Brain microvascular endothelial cell (primary cell): ENCODE measurements at regions not wholly inside any gene's neighbourhood (a gene's known extent, or its start where the extent isn't known, plus 50 kb on each side); places are given as distances from the start of the nearest gene placed in this dataset.

Source experiments
- DNase-seq: peaks from one replicate; pipeline ENCODE4 v3.0.0-alpha.2; 2020
- H3K27ac ChIP-seq: fragments of 250-450 bp; sonication (Bioruptor Pico); 2 replicates; pipeline ENCODE4 v1.5.1; 2020; ENCODE audit warnings: mild to moderate bottlenecking, moderate library complexity
- H3K27me3 ChIP-seq: fragments of 250-450 bp; sonication (Bioruptor Pico); replicated peaks from 2 replicates; pipeline ENCODE4 v1.5.1; 2020; ENCODE audit warnings: mild to moderate bottlenecking
- H3K36me3 ChIP-seq: fragments of 250-450 bp; sonication (Bioruptor Pico); replicated peaks from 2 replicates; pipeline ENCODE4 v1.5.1; 2020; ENCODE audit warnings: mild to moderate bottlenecking
- H3K4me3 ChIP-seq: 2 replicates; pipeline ENCODE4 v1.5.1; 2011; ENCODE audit warnings: low read depth, mild to moderate bottlenecking, control low read depth, low read length, moderate library complexity
- CTCF ChIP-seq: IDR thresholded peaks from 2 replicates; pipeline ENCODE4 v1.5.1; 2011; ENCODE audit warnings: low read depth, mild to moderate bottlenecking, moderate library complexity, low read length, control low read depth, inconsistent platforms; ENCODE audit errors: missing control alignments
- in situ Hi-C: cut with HindIII; loops from 2 replicates; pipeline ENCODE4 v1.10.0; 2017; ENCODE audit warnings: low sequenced_read_pairs, low pct_ligation_motif_present

GRCh38 chr22:48151641-48152040, 1389.2 kb downstream of the TBC1D22A start:
- in situ Hi-C loops, result no loop called here
- DNase-seq, result no peak
- TF ChIP-seq CTCF, result no peak
- H3K27me3 ChIP-seq, result no peaks in the 10 kb centered on the region
- no peak overlapping the region for H3K27ac ChIP-seq
- no peaks in the 10 kb centered on the region for H3K36me3 ChIP-seq
- no peak overlapping the region for H3K4me3 ChIP-seq

DNA sequence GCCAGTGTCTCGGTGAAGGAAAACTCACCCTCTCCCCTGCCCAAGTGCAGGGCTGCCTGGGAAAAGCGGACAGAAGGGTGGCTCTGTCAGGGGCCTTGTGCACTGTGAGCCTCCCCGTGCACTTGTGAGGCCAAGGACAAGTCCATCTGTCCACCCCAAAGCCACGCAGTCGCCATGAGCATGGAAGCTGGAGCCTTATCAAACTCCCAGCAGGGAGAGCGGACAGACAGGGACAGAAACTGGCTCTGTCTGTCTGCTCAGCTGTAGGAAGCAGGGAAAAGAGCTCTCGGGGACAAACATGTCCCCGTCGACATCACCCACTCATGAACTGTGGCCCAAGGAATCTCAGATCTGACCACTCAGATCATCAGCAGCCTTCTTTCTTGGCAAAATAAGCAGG, 1385.4 kb downstream of the TBC1D22A start:
- Histone ChIP-seq H3K27me3 (no peaks in the 10 kb centered on the region), H3K27ac (no peak overlapping the region), H3K4me3 (no peak overlapping the region), H3K36me3 (no peaks in the 10 kb centered on the region)
- DNase-seq, result no peak
- in situ Hi-C loops, result no loop called here
- no peak for TF ChIP-seq CTCF

DNA sequence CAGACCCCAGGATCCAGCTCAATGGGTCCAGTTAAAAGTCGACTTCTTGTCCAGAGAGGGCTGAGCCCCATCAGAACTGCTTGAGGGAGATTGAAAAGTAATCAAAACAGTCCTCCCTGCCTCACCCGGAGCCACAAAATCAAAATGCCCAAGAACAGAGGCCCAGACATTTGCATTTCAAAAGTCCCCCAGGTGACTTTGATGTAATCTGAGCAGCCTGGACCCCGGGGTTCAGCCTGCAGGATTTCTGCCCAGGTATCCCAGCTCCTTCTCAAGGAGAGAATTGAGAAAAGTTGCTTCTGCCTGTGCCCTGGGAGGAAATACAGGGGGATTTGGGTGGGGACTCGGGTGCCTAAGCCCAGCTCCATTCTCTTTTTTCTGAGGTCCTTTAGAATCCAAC, 1385.0 kb downstream of the TBC1D22A start:
- H3K27me3 ChIP-seq, result no peaks in the 10 kb centered on the region
- in situ Hi-C loops, result no loop called here
- no peak for TF ChIP-seq CTCF
- no peak overlapping the region for H3K27ac ChIP-seq
- no peak for DNase-seq
- H3K36me3 ChIP-seq, result no peaks in the 10 kb centered on the region
- no peak overlapping the region for H3K4me3 ChIP-seq

- no peak overlapping the region for H3K4me3 ChIP-seq
- H3K27me3 ChIP-seq, result no peaks in the 10 kb centered on the region
- H3K27ac ChIP-seq, result no peak overlapping the region
- in situ Hi-C loops, result no loop called here
- DNase-seq, result no peak
- no peaks in the 10 kb centered on the region for H3K36me3 ChIP-seq
- TF ChIP-seq CTCF, result no peak
Measured at GRCh38 chr22:48146426-48146825, 1384.0 kb downstream of the TBC1D22A start.

DNA sequence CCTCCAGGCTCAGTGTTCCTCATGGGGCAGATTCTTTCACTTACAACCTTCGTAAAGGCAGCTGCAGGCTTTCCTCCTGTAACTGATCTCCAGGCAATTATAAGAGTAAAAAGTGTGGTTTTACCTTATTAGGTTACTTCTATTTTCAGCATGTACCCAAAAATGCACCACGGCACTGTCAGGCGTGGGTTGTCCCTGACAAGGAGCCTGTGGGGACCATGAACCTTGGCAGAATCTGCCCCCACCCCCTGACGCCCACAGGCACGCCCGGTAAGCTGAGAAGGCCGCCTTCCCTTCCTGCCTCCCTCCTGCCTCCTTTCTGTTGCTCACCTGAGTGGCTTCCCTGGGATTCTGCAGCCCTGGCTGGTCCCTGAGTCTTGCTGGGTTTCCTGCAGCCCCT, 1383.3 kb downstream of the TBC1D22A start:
- Histone ChIP-seq H3K4me3 (no peak overlapping the region), H3K27ac (no peak overlapping the region), H3K27me3 (no peaks in the 10 kb centered on the region), H3K36me3 (no peaks in the 10 kb centered on the region)
- DNase-seq, result no peak
- in situ Hi-C loops, result no loop called here
- no peak for TF ChIP-seq CTCF

GRCh38 chr22:48144318-48144717, 1381.9 kb downstream of the TBC1D22A start:
- Histone ChIP-seq H3K27me3 (no peaks in the 10 kb centered on the region), H3K36me3 (no peaks in the 10 kb centered on the region), H3K4me3 (no peak overlapping the region), H3K27ac (no peak overlapping the region)
- in situ Hi-C loops, result no loop called here
- TF ChIP-seq CTCF, result no peak
- DNase-seq, result no peak
